ENCODE measurements at regions not wholly inside any gene's neighbourhood (a gene's known extent, or its start where the extent isn't known, plus 50 kb on each side); places are given as distances from the start of the nearest gene placed in this dataset.

DNA sequence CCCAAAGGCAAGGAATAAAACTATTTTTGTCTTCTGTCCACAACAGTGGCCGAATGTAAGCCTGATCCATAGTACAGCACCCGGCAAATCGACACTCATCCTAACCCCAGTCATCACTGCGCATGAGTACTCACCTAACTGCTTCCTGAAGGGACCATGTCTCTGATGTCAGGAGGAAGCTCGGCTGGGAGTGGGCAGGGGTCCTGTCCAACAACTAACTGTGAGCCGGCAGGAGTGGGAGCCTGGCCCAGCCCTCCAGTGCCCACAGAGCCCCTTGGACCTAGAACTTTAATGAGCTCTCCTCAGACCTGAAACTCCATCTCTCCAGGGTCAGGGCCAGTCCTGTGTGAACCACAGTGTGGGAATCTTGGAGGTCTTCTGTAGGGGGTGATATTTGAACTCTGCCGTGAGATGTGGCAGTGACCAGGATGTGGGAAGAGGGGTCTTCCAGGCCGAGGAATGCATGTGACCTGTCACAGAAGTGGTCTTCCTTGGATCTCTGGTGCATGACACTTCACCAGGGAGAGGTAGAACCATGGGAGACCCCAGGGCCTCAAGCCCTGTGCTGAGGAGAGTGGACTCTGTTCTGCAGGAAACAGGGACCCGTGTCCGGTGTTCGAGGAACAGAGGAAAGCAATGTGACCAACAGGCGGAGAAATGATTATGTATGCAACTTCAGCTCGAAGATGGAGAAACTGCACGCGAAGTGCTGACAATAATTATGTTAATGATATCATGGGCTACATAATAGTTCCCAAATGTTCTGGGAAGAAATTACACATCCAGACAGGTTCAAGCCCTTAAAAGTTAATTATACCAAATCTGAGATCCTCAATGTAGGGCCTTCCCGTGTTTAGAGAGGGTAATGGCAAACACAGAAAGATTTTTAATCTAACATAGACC is 240.1 kb upstream of the HDAC4 start:
- DNase-seq = no peak

DNA sequence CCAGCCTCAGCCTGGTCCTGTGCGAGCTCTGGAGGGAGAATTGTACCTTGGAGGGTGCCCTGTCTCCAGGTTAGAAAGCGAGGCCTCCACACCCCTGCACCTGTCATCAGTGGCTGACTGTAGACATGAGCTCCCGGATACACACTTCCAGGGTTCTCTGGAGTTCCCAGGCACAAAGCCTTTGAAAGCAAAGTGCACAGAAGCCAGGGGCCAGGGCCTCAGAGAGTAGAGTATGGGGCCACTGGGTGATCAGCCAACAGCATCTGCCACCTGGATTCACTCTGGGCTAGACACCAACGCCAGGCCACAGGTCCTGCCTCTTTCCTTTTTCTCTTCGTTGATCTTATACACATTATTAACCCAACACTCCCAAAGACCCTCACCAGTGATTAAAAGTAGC is 239.4 kb upstream of the HDAC4 start:
- DNase-seq = no peak

DNA sequence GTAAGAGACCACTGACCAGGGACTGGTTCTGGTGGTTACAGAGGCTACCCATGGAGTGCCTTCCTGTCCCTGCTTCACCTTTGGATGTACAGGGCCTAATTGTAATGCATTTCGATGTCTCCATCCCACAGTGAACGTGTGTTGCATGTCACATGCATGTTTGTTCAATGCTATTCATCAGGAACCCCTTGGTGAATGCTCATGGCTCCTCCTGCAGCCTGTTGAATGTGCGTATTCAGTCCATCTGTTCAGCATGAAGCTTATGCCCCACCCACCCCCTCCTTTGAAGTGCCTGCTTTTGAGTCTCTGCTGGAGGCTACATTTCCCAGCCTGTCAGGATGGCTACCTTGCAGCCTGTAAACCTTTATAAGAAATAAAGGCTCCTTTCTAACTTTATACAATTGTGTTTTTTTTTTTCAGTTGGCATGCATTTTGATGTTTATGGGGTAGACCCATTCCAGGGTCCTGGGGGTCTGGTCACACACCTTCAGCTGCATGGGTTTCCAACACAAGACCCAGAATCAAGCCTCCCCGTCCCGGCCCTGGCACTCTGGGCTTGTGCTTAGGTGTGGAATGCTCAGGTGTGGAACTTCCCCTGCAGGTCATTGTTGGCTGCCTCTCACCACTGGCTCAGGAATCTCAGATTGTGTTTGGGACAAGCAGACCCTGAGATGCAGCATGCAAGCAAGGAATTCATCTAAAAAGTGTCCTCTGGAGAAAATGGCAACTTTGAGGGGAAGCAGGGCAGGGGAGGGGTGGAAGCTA is 238.8 kb upstream of the HDAC4 start:
- no peak for DNase-seq

DNA sequence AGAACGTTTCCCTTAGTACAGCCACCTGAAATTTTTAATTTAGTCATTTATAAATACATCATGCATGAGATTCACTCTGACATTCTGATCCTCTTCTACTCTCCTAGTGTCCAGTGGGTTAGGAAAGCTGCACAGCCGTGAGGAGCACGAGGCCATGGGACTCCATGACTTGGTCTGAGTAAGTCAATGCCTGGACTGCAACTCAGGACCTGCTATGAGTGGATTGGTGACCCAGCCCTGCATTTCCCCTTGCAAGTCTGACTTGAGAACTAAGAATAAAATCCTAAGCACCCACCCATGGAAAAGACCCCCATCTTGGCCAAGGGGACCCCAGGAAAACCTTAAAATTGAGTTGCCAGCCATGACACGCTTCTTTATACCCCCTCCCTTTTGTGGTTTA is 237.6 kb upstream of the HDAC4 start:
- no peak for DNase-seq

DNA sequence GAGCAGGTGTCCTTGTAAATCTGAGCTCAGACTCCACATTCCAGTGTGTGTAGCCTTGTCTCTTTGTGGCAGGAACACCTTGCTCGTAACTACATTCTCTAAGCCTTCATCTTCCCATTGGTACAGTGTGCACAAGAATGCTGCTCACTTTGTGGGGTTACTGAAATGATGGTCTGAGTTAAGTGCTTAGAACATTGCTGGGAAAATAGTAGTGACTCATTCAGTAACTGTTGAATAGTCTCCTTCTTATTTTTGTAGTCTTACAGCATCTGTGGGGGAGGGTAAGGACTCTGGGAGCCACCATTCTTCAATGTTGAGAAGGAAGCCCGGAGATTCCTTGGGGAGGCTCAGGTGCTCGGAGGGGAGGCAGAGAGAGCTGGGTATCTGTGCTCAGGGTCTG is 236.0 kb upstream of the HDAC4 start:
- DNase-seq = no peak

DNA sequence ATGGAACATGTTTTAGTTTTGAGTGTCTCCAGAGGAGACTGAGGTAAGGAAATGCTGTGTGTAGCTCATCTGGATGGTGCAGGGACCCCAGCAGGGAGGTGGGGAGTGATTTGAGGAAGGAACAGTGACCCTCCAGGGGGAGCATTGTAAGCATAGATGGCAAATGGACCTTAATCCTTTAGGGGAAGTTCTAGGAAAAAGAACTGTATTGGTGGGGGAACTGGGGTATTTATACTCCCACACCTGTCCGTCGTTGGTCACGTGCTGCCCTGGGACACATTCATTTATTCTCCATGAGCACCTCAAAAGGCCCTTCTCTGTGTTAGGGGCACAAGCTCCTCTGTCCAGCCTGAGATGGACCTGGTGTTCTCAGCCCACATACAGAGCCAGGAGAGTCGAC is 233.9 kb upstream of the HDAC4 start:
- no peak for DNase-seq

DNA sequence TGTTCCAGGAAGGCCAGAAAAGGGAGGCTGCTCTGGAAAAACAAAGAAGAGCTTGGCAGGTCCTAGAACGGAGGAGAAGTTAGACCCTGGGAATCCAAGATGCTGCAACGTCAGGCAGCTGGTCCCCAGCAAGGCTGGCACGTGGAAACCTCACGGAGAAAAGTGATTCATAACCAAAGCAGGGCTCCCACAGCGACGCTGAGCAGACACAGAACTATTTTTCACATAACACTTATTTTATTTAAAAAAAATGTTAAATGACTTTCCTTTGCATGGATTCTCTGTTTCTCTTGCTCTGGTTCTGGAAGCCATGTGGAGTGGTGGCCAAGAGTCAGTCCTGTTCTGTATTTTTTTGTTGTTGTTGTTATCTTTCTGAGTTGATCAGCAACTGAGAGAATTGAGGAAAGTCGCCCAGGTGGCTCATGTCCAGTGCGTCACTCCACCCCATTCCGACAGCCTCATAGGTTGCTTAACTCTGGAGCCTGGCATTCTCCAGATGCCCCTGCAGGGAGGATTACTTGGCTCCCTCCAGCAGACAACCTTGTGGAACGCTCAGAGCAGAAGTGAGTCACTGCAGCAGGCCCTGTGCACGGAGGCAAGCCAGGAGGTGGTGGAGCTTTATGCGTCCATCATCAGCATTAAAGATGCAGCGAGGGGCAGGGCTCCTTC is 229.9 kb upstream of the HDAC4 start:
- DNase-seq = no peak

DNA sequence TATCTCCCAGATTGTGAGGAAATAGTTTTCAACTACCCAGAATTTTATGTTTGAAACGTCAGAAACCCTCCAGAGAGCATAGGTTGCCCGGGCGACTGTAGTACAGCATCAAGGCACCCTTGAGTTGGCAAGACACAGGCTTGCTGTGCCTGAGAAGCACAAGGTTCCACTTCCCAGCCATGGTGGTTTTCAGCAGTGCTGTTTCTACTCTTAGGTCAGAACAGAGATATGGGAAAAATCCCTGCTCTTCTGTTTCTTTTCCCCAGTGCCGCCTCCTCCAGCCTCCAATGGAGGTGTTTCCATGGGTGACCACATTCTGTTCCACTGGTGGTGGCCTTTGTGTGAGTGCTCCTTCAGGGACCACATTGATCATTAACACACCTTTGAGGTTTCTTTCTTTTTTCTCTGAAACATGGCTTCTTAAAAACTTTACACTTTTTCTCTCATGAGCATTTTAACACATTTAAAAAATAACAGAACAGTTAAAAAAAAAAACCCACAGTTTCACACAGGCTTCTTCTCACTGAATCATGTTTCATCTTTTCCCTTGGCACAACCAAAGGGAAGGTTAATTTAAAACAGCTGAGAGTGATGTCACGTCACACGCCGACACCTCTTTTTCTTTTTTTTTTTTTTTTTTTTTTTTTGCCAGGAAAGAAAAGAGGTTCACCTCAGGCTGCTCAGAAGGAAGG is 229.3 kb upstream of the HDAC4 start:
- no peak for DNase-seq

DNA sequence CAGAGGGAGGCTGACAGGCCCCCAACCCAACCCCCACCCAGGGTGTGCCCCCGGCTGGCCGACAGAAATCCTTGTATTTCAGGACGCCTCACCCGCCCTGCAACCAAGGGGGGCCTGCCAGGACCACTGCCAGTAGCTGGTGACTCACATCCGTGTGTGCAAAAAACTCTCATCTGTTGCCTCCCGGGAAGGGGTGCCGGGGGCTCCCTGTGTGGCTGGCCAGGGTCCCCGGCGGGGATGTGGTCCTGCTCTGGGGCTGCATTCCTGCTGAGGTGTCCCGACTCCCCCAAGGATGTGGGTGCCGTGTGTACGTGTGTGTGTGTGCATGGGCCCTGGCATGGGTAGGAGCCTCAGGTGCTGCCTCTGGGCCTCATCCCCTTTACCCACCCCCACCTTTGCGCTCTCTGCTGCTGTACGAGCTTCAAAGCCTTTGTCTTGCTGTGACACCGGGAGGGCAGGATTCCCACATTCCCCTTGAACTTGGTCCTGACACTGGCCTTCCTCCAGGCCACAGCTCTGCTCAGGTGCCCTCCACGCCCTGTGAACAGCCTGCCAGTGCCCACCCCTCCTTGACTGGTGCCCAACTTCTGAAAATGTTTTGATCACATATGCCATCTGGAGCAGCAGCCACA is 226.3 kb upstream of the HDAC4 start:
- no peak for DNase-seq

DNA sequence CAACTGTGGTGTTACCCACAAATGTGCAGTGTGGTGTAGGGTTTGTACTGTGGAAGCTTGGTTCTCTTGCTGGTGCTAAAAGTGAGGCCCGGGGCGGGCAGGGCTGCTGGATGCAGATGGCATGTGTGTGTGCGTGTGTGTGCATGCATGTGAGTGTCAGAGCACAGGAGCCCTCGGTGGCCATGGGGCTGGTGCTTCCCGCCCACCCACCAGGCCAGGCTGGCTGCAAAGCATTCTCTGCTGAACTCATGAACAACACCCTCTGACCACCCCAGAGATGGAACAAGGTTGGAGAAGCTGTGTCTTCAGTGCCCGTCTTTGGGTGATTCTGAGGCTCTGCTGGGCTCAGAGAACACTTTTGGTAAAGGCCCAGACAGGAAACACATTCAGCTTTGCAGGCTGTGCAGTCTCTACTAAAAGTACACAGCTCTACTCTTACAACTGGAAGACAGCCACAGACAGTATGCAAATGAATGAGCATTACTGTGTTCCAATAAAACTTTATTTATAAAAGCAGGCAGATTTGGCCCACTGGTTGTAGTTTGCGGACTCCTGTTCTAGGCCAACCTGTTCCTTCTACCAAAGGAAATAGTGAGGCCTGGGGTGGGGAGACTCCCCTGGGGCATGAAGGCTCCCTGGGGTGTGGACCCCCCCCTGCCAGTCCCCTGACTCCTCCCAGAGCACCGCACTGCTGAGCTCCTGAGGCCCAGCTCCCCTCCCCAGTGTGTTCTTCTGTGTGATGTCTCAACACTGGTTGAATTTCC is 225.3 kb upstream of the HDAC4 start:
- DNase-seq = no peak

DNA sequence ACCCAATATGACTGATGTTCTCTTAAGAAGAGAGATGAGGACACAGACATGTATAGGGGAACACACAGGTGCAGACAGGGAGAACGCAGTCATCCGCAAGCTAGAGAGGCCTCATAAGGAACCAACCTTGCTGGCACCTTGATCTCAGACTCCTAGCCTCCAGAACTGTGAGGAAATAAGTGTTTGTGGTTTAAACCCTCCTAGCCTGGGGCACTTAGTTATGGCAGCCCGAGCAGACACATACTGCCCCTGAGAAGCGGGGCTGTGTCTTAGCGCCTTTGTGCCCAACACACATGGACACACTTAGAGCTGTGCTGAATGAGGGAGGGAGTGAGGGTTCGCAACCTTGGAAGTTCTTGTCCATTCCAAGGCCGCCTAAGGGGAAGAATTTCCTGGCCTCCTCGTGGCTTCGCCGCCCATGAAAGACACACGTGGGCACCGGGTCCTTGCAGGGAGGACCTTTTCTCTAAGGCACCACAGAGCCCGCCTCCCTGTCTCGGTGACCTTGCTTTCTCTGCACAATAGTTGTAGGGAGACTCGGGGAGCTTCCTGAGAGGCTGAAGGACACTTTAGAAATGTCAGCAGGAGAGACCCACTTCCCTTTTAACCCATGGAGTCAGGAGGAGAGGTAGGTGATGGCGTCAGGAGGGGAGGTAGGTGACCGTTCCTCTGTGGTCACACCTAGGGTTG is 224.5 kb upstream of the HDAC4 start:
- no peak for DNase-seq

DNA sequence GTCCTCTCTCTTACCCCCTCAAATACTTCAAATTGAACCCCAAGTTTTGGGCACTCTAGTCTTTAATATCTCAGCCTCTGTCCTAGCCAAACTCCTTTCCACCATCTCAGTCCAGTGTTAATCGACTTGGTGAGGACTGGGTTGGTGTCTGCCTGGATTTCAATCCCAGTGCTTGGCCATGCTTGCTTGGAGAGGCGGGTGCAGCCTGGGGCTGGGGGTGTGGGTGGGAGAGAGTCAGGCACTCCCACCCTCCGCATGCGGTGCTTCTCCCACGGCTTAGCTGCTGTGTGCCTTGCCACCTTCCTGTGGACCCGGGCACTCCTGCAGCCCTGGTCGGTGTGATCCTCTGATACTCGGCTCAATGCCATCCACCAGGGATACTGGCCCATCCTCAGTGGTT is 220.8 kb upstream of the HDAC4 start:
- DNase-seq = no peak

DNA sequence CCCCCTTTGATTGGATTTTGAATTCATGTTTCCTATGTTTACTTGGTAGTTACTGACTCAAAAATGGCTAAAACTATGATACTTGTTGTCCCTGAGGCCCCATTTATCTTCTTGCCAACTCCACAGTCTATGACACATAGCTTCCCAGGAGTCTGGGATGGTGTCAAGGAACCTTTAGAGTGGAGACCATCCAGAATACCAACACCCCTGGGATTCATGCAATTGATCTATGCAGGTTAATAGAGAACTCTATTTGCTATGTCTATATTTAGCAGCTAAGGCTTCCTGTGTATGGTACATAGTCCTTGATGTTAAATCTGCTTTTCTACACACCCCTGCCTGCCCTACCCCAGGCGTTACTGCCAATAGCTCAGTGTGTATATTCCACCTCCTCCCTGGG is 218.5 kb upstream of the HDAC4 start:
- no peak for DNase-seq

DNA sequence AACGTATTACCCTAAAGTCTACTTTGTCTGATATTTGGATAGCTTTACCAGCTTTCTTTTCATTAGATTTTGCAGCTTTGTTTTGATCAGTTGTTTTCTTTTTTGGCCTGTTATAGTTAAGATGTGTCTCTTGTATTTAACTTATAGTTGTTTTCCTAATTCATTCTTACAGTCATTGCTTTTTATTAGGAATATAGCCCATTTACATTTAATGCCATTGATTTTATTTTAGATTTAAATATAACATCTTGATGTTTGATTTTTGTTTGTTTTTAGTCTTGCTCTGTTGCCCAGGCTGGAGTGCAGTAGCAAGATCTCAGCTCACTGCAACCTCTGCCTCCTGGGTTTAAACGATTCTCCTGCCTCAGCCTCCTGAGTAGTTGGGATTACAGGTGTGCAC is 215.9 kb upstream of the HDAC4 start:
- no peak for DNase-seq

DNA sequence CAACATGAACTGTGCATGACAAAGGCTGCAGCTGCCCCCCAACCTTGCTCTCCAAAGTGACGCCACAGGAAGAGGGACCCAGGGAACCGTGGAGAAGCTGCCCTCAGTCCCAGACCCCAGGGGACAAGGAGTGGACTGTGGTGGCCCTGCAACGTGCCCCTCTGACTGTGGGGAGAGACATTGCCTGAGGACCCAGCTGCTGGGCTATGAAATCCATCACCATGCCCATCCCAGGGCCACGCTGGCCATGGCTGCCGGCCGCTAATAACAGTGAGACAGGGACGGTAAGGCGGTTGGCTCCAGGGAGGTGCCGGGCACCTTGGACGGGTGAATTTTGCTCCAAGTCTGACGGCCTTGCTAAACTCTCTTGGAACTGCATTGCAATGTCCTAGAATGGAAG is 211.3 kb upstream of the HDAC4 start:
- DNase-seq = no peak

DNA sequence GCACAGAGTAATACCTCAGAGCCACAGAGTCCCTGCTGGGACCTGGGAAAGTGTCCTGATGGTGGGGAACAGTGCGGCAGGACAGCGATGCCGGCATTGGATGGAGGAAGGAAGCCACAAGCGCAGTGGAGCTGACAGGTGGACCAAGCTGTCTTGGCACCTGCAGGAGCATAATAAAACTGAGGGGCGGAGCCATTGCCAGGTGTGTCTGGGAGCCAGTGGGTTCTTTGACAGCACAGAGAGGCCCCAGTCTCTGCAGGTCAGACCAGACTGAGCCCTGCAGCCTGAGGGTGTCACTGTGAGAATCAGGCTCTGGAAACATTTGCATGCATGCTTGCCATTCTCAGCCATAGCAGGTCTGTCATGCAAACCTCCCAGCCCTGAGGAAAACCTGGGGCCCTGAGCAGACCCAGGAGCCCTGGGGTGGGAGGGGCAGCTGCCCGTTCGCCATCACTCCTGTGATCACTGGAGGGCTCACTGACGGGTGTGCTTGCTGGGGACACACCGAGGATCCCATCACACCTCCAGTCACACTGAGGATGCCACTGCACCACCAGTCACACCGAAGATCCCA is 210.5 kb upstream of the HDAC4 start:
- DNase-seq = no peak

DNA sequence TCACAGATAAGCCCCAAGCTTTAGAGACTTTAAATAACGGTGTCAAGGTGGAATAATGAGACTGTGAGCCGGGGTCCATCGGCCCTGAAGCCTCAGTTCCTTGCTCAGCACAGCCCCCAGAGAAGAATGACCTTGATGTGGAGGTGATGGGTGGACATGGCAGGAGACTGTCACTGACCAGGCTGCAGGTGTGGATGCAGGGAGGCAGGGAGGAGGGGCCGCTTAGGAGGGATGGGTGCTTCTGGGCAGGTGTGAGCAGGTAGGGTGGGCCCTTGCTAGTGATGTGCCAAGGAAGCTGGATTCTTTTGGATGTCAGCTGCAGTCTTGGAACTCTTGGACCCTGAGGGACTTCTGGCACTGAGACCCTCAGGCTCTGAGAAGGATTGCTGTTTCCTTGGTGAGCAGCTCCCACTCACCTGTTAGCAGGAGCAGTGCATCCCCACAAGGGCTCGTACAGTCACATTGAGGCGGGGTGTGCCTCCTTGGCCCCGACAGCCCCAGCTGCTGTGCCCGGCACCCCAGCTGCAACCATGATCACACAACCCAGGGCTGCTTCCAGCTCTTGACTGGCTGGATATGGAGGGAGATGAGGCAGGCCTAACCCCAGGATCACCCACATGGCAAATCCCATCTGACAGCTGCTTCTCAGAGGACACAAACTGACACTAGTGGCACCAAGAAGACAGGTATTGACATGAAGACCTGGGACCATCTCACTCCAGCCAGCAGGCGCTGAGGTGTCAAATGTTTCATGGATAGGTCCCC is 209.8 kb upstream of the HDAC4 start:
- no peak for DNase-seq

DNA sequence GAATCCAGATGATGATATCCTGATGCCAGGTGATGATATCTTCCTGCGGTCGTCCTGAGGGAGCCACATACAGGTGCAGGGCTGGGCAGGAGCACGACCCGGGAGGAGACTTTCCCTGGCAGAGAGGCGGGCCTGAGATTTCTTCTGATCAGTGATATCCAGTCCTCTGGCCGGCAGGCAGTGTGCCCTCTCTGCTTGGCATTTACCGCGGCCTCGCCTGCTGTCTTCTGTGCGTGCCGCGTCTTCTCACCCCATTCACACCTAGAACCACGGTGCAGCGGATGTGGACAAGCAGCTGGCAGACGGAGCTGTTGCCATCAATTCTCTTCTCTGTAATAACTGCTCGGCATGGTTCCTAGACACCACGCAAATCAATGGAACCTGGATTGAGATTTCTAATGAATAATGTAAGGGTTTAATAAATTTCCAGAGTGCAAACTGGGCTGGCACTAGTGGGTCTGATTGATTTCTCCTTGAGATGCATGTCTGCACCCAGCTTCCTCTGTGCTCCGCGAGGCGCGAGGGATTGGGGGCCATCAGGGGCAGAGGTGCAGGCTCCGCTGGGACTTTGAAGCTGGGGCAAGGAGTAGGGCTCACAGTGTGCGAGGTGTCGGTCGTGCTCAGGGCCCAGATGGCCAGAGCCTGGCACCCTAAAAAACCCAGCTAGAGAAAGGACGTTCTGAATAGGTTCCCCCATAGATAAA is 208.9 kb upstream of the HDAC4 start:
- DNase-seq = no peak

DNA sequence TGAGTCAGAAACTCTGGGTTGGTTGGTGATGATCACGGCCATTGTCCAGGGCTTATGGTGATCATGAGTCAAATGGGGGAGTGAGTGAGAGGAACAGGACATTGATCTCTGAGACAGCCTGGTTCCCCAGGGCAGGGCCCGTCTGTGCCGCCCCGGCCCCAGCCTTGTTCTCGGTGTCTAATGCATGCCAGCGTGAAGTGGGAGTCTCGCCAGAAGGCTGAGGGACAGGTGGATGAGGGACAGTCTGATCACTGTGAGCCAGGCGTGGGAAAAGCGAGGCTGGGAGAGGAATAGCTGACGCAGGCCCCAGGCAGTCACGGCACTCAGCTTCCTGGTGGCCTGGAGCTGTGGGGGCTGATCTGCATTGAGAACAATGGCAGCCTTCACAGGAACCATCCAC is 208.3 kb upstream of the HDAC4 start:
- DNase-seq = no peak
